KBM-7 (cell line): ENCODE measurements at regions not wholly inside any gene's neighbourhood (a gene's known extent, or its start where the extent isn't known, plus 50 kb on each side); places are given as distances from the start of the nearest gene placed in this dataset.
"Not testable (repeated sequence)": the region's sequence is repeated elsewhere in the genome, so short reads cannot be mapped to it uniquely, and the experiment has no call there.

Experiments
- DNase-seq: peaks from one replicate; pipeline ENCODE4 v3.0.0-alpha.2; 2015
- in situ Hi-C: fragments of 300-500 bp; cut with MboI; formaldehyde crosslinking; loops from 2 replicates; pipeline ENCODE4 v1.14.3; 2020; ENCODE audit warnings: low sequenced_read_pairs, low pct_unique_long_range_greater_than_20kb, mixed read lengths

GRCh38 chr2:43019536-43020183 lies 206.7 kb downstream of the ZFP36L2 start:
- in situ Hi-C loops: no loop called here
- no peak for DNase-seq

GRCh38 chr2:43019025-43019367 lies 207.4 kb downstream of the ZFP36L2 start:
- no peak for DNase-seq
- in situ Hi-C loops: no loop called here

- in situ Hi-C loops: no loop called here
- peak; percentile 56 for DNase-seq
Measured at GRCh38 chr2:43018179-43019024, 208.0 kb downstream of the ZFP36L2 start.

- in situ Hi-C loops: no loop called here
Measured at GRCh38 chr2:43013821-43014345, 212.5 kb downstream of the ZFP36L2 start.

GRCh38 chr2:43012966-43013365 lies 213.4 kb downstream of the ZFP36L2 start:
- in situ Hi-C loops: no loop called here

More at GRCh38 chr2:43013821-43014345, 212.5 kb downstream of the ZFP36L2 start:
- DNase-seq: peak; percentile 51

DNA sequence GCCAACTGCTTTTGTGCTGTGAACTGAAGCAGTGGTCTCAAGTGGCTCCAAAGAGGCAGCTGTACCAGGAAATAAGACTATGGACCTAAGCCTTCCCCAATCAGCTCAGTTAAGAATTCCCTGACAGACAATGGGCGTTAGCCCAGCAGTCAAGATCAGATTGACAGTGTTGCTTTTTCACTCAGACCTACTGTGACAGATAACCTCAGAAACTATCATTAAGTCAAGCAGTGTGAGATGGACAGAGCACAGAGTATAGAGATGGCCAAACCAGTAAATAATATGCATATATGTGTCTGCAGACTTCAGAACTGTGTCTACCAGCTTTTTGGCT lies 215.3 kb downstream of the ZFP36L2 start:
- DNase-seq: no peak
- in situ Hi-C loops: no loop called here

More at GRCh38 chr2:43012966-43013365, 213.4 kb downstream of the ZFP36L2 start:
- no peak for DNase-seq

DNA sequence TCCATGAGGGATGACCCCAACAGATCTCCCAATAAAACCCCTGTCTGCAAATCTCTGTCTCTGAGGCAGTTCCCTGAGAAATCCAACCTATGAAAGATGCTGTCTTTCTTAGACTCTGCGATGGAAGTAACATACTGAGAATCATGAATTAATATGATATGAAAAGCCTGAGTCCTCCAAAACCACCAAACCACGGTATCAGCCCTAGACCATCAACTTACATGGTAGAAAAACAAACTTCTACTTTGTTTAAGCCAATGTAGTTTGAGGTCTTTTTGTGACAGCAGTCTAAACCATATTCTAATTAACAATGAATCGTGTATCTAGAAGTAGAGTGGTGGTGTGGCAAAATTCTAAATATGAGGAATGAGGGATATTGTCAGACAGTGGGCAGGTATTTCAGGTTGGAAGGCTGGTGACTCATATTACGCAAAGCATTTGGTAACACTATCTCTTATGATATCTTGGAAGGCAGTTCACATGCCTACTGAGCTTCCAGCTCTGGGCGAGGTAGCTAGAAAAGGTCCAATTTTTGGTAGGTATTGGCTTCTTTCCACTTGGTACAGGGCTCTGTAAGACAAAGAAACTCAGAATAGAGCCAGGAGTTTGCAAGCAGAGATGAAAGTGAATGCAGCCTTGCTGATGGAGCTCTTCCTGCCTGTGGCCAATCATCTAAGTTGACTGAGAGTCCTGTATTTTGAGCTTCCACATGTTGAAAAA lies 215.8 kb downstream of the ZFP36L2 start:
- DNase-seq: no peak
- in situ Hi-C loops: no loop called here

GRCh38 chr2:43009448-43009847 lies 217.0 kb downstream of the ZFP36L2 start:
- DNase-seq: no peak
- in situ Hi-C loops: no loop called here

- DNase-seq: no peak
- in situ Hi-C loops: no loop called here
Measured at GRCh38 chr2:43008388-43008787, 216.0 kb upstream of the HAAO start.

GRCh38 chr2:43007901-43008300 lies 215.5 kb upstream of the HAAO start:
- in situ Hi-C loops: no loop called here

GRCh38 chr2:43006834-43007543 lies 214.6 kb upstream of the HAAO start:
- in situ Hi-C loops: no loop called here
- DNase-seq: no peak

More at GRCh38 chr2:43007901-43008300, 215.5 kb upstream of the HAAO start:
- no peak for DNase-seq

- in situ Hi-C loops: no loop called here
- DNase-seq: no peak
Measured at GRCh38 chr2:43005975-43006833, 213.8 kb upstream of the HAAO start.

- no peak for DNase-seq
- in situ Hi-C loops: no loop called here
Measured at GRCh38 chr2:43005245-43005974, 213.0 kb upstream of the HAAO start.

- in situ Hi-C loops: no loop called here
- DNase-seq: no peak
Measured at GRCh38 chr2:43004879-43005244, 212.5 kb upstream of the HAAO start.

DNA sequence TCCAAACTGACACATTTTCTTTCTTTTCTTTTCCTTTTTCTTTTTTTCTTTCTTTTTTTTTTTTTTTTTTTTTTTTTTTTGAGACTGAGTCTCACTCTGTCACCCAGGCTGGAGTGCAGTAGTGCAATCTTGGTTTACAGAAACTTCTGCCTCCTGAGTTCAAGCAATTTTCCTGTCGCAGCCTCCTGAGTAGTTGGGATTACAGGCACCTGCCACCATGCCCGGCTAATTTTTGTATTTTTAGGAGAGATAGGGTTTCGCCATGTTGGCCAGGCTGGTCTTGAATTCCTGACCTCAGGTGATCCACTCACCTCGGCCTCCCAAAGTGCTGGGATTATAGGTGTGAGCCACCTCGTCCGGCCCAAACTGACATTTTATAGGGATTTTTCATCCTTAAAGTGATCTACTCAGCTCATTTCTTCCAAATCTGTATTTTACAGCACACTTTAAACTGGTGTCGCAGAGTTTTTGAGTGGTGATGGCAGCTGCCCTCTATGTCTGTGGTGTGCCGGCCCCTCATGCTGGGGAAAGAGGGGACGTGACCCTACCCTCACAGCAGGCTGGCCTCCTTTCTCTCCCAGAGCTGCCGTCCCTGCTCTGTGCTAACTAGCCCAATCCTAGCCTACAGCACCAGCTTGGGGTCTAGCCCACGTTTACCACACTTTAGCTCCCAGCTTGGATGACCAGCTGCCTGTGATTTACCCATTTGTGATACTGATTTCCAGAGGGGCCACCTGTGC lies 211.9 kb upstream of the HAAO start:
- in situ Hi-C loops, DNase-seq: not testable (repeated sequence)

GRCh38 chr2:43003702-43004101 lies 211.3 kb upstream of the HAAO start:
- in situ Hi-C loops: no loop called here
- DNase-seq: no peak

- no peak for DNase-seq
- in situ Hi-C loops: no loop called here
Measured at GRCh38 chr2:43001787-43002468, 209.5 kb upstream of the HAAO start.
